Activated naive CD8-positive, alpha-beta T cell treated with anti-CD3 and anti-CD28 coated beads for 36 hours (primary cell): ENCODE measurements at regions not wholly inside any gene's neighbourhood (a gene's known extent, or its start where the extent isn't known, plus 50 kb on each side); places are given as distances from the start of the nearest gene placed in this dataset.
"Not testable (repeated sequence)": the region's sequence is repeated elsewhere in the genome, so short reads cannot be mapped to it uniquely, and the experiment has no call there.

ENCODE experiments used
- DNase-seq: peaks from one replicate; pipeline ENCODE4 v3.0.0; 2021
- H3K27ac Mint-ChIP-seq: one replicate; pipeline ENCODE4 v1.8.0; 2022; ENCODE audit warnings: mild to moderate bottlenecking, moderate library complexity, mixed read lengths
- H3K27me3 Mint-ChIP-seq: one replicate; pipeline ENCODE4 v1.8.0; 2022; ENCODE audit warnings: mild to moderate bottlenecking, mixed read lengths
- H3K36me3 Mint-ChIP-seq: one replicate; pipeline ENCODE4 v1.8.0; 2021; ENCODE audit warnings: mild to moderate bottlenecking, mixed read lengths
- H3K4me1 Mint-ChIP-seq: one replicate; pipeline ENCODE4 v1.8.0; 2021; ENCODE audit warnings: mixed read lengths
- H3K4me3 Mint-ChIP-seq: one replicate; pipeline ENCODE4 v1.8.0; 2022; ENCODE audit warnings: mild to moderate bottlenecking, moderate library complexity, mixed read lengths
- H3K9me3 Mint-ChIP-seq: one replicate; pipeline ENCODE4 v1.8.0; 2022; ENCODE audit warnings: mixed read lengths

GRCh38 chr5:120173125-120173524 lies 291.0 kb upstream of the PRR16 start:
- DNase-seq: no peak
- no peaks in the 10 kb centered on the region for H3K36me3 Mint-ChIP-seq
- no peaks in the 10 kb centered on the region for H3K27me3 Mint-ChIP-seq
- H3K4me1 Mint-ChIP-seq: no peaks in the 10 kb centered on the region
- H3K4me3 Mint-ChIP-seq: no peak overlapping the region
- H3K27ac Mint-ChIP-seq: no peak overlapping the region
- H3K9me3 Mint-ChIP-seq: no peaks in the 10 kb centered on the region

GRCh38 chr5:120174089-120174488 lies 290.0 kb upstream of the PRR16 start:
- H3K27me3 Mint-ChIP-seq: no peaks in the 10 kb centered on the region
- H3K4me3 Mint-ChIP-seq: no peak overlapping the region
- no peaks in the 10 kb centered on the region for H3K36me3 Mint-ChIP-seq
- H3K9me3 Mint-ChIP-seq: no peaks in the 10 kb centered on the region
- H3K4me1 Mint-ChIP-seq: no peaks in the 10 kb centered on the region
- DNase-seq: no peak
- H3K27ac Mint-ChIP-seq: no peak overlapping the region

- H3K27me3 Mint-ChIP-seq, H3K4me1 Mint-ChIP-seq, H3K36me3 Mint-ChIP-seq, H3K9me3 Mint-ChIP-seq, H3K4me3 Mint-ChIP-seq, H3K27ac Mint-ChIP-seq, DNase-seq: not testable (repeated sequence)
These were observed 282.9 kb upstream of the PRR16 start for GRCh38 chr5:120181238-120181637.

DNA sequence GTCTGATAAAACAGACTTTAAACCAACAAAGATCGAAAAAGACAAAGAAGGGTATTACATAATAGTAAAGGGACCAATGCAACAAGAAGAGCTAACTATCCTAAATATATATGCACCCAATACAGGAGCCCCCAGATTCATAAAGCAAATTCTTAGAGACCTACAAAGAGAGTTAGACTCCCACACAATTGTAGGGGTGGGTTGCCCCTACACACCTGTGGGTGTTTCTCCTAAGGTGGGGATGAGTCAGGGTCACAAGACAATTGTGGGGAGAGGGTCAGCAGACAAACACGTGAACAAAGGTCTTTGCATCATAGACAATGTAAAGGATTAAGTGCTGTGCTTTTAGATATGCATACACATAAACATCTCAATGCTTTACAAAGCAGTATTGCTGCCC lies 269.4 kb upstream of the PRR16 start:
- not testable (repeated sequence) for H3K27me3 Mint-ChIP-seq, H3K4me1 Mint-ChIP-seq, H3K36me3 Mint-ChIP-seq, H3K9me3 Mint-ChIP-seq, H3K27ac Mint-ChIP-seq, H3K4me3 Mint-ChIP-seq, DNase-seq

- Mint-ChIP-seq H3K4me1 (no peaks in the 10 kb centered on the region), H3K27ac (no peak overlapping the region), H3K27me3 (no peaks in the 10 kb centered on the region), H3K9me3 (peaks cover 3% of the 10 kb centered on the region), H3K36me3 (no peaks in the 10 kb centered on the region), H3K4me3 (no peak overlapping the region)
- DNase-seq: no peak
These were observed 264.5 kb upstream of the PRR16 start for GRCh38 chr5:120199559-120199958.

DNA sequence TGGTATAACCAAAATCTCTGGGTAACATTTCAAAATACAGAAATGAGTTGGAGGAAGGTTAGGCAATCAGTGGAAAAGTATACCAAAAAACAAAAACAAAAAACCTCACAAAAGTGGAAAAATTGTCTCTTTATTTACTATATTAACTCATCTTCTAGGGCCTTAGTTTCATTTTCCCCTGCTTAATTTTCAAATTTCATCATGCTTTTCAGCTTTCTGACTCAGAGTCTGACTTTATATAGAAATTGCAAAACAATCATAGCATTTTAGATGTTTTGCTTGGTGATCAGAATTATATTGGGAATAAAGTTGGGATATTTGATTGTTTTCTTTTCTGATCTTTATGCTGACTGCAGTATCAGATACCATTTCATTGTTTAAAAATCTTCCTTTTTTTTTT lies 257.0 kb upstream of the PRR16 start:
- no peak overlapping the region for H3K4me3 Mint-ChIP-seq
- H3K36me3 Mint-ChIP-seq: no peaks in the 10 kb centered on the region
- no peaks in the 10 kb centered on the region for H3K4me1 Mint-ChIP-seq
- no peaks in the 10 kb centered on the region for H3K27me3 Mint-ChIP-seq
- H3K27ac Mint-ChIP-seq: no peak overlapping the region
- H3K9me3 Mint-ChIP-seq: peaks cover 5% of the 10 kb centered on the region
- DNase-seq: no peak

GRCh38 chr5:120217001-120217400 lies 247.1 kb upstream of the PRR16 start:
- Mint-ChIP-seq H3K27ac (no peak overlapping the region), H3K9me3 (peaks cover 1% of the 10 kb centered on the region), H3K4me1 (no peaks in the 10 kb centered on the region), H3K36me3 (no peaks in the 10 kb centered on the region), H3K4me3 (no peak overlapping the region), H3K27me3 (no peaks in the 10 kb centered on the region)
- no peak for DNase-seq

DNA sequence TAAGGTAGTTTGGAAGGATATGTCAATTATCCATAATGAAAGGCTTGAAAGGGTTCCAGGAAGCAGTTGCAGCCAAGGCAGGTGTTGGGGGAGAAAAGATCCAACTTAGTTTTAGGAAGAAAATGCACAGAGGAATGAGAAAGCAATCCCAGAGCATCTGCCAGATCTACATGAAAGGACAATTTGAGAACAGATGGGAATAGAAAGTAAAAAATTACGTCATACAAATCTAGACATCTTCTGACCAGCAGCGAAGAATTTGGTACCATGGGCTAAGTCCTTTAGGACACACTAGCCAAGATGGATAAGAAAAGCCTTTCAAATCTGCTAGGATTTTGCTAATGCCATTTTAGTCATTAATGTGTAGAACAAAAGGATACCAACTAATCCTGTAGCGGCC lies 244.1 kb upstream of the PRR16 start:
- no peak for DNase-seq
- no peaks in the 10 kb centered on the region for H3K36me3 Mint-ChIP-seq
- H3K4me3 Mint-ChIP-seq: no peak overlapping the region
- peaks cover 2% of the 10 kb centered on the region for H3K9me3 Mint-ChIP-seq
- H3K4me1 Mint-ChIP-seq: no peaks in the 10 kb centered on the region
- H3K27me3 Mint-ChIP-seq: no peaks in the 10 kb centered on the region
- no peak overlapping the region for H3K27ac Mint-ChIP-seq

DNA sequence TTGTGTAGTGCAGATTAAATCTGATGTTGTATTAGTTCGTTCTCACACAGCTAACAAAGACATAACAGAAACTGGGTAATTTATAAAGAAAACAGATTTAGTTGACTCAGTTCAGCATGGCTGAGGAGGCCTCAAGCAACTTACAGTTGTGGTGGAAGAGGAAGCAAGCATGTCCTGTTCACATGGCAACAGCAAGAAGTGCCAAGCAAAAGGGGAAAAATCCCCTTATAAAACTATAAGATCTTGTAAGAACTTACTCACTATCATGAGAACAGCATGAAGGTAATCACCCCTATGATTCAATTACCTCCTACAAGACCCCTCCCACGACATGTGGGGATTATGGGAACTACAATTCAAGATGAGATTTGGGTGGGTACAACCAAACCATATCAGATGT lies 238.6 kb upstream of the PRR16 start:
- H3K9me3 Mint-ChIP-seq: peaks cover 6% of the 10 kb centered on the region
- no peak for DNase-seq
- H3K4me1 Mint-ChIP-seq: no peaks in the 10 kb centered on the region
- no peak overlapping the region for H3K27ac Mint-ChIP-seq
- H3K27me3 Mint-ChIP-seq: no peaks in the 10 kb centered on the region
- H3K4me3 Mint-ChIP-seq: no peak overlapping the region
- H3K36me3 Mint-ChIP-seq: no peaks in the 10 kb centered on the region

- Mint-ChIP-seq H3K4me3 (no peak overlapping the region), H3K9me3 (peaks cover 10% of the 10 kb centered on the region), H3K27ac (no peak overlapping the region), H3K4me1 (no peaks in the 10 kb centered on the region), H3K36me3 (no peaks in the 10 kb centered on the region), H3K27me3 (no peaks in the 10 kb centered on the region)
- no peak for DNase-seq
These were observed 235.7 kb upstream of the PRR16 start for GRCh38 chr5:120228262-120229031.

GRCh38 chr5:120229036-120229435 lies 235.1 kb upstream of the PRR16 start:
- no peaks in the 10 kb centered on the region for H3K36me3 Mint-ChIP-seq
- H3K27me3 Mint-ChIP-seq: no peaks in the 10 kb centered on the region
- H3K27ac Mint-ChIP-seq: no peak overlapping the region
- DNase-seq: no peak
- peaks cover 9% of the 10 kb centered on the region for H3K9me3 Mint-ChIP-seq
- H3K4me1 Mint-ChIP-seq: no peaks in the 10 kb centered on the region
- no peak overlapping the region for H3K4me3 Mint-ChIP-seq

GRCh38 chr5:120231563-120231962 lies 232.5 kb upstream of the PRR16 start:
- DNase-seq: no peak
- Mint-ChIP-seq H3K27me3 (no peaks in the 10 kb centered on the region), H3K36me3 (no peaks in the 10 kb centered on the region), H3K27ac (no peak overlapping the region), H3K4me1 (no peaks in the 10 kb centered on the region), H3K4me3 (no peak overlapping the region), H3K9me3 (peaks cover 4% of the 10 kb centered on the region)

GRCh38 chr5:120236360-120236759 lies 227.7 kb upstream of the PRR16 start:
- no peak overlapping the region for H3K27ac Mint-ChIP-seq
- no peak for DNase-seq
- H3K36me3 Mint-ChIP-seq: no peaks in the 10 kb centered on the region
- no peaks in the 10 kb centered on the region for H3K4me1 Mint-ChIP-seq
- H3K4me3 Mint-ChIP-seq: no peak overlapping the region
- no peaks in the 10 kb centered on the region for H3K27me3 Mint-ChIP-seq
- peaks cover 4% of the 10 kb centered on the region for H3K9me3 Mint-ChIP-seq

GRCh38 chr5:120239086-120239485 lies 225.0 kb upstream of the PRR16 start:
- H3K36me3 Mint-ChIP-seq: no peaks in the 10 kb centered on the region
- H3K4me1 Mint-ChIP-seq: no peaks in the 10 kb centered on the region
- no peak for DNase-seq
- H3K27me3 Mint-ChIP-seq: no peaks in the 10 kb centered on the region
- H3K9me3 Mint-ChIP-seq: peaks cover 1% of the 10 kb centered on the region
- no peak overlapping the region for H3K4me3 Mint-ChIP-seq
- H3K27ac Mint-ChIP-seq: no peak overlapping the region

- H3K36me3 Mint-ChIP-seq: no peaks in the 10 kb centered on the region
These were observed 223.4 kb upstream of the PRR16 start for GRCh38 chr5:120240706-120241105.

DNA sequence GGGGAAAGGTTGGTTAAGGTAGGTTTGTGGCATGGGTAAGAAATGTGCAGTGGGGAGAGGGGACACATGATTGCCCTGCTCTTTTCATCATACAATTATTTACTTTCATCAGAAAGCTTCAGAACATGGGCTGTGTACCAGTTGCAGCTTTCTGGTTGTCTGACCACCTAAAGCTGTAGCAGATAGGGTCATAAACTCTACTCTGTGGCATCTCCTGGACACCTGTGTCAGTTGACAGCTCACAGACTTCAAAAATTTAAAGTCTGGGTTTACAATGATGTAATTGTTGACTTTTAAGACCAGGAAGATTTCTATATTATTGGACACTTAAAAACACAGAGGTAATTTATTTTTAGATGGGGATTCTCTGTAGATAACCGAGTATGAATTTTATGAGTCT lies 222.7 kb upstream of the PRR16 start:
- no peak overlapping the region for H3K27ac Mint-ChIP-seq
- no peak for DNase-seq
- no peaks in the 10 kb centered on the region for H3K36me3 Mint-ChIP-seq
- no peak overlapping the region for H3K4me3 Mint-ChIP-seq
- H3K9me3 Mint-ChIP-seq: peaks cover 3% of the 10 kb centered on the region
- no peaks in the 10 kb centered on the region for H3K4me1 Mint-ChIP-seq
- no peaks in the 10 kb centered on the region for H3K27me3 Mint-ChIP-seq

More at GRCh38 chr5:120240706-120241105, 223.4 kb upstream of the PRR16 start:
- no peak overlapping the region for H3K27ac Mint-ChIP-seq
- H3K27me3 Mint-ChIP-seq: no peaks in the 10 kb centered on the region
- no peak for DNase-seq
- H3K9me3 Mint-ChIP-seq: peaks cover 3% of the 10 kb centered on the region
- no peak overlapping the region for H3K4me3 Mint-ChIP-seq
- no peaks in the 10 kb centered on the region for H3K4me1 Mint-ChIP-seq
